H9 (cell line): ENCODE measurements at regions not wholly inside any gene's neighbourhood (a gene's known extent, or its start where the extent isn't known, plus 50 kb on each side); places are given as distances from the start of the nearest gene placed in this dataset.

Source experiments
- DNase-seq: peaks from one replicate; pipeline ENCODE4 v3.0.0-alpha.2; 2017
- H2AFZ ChIP-seq: one replicate; pipeline ENCODE4 v1.6.1; 2013; ENCODE audit warnings: mild to moderate bottlenecking, low read length, control low read depth, moderate library complexity
- H2AK5ac ChIP-seq: 2 replicates; pipeline ENCODE4 v1.6.1; 2013; ENCODE audit warnings: low read length, control low read depth, mixed read lengths; ENCODE audit not compliant: insufficient read length
- H2BK120ac ChIP-seq: one replicate; pipeline ENCODE4 v1.6.1; 2013; ENCODE audit warnings: low read depth, mild to moderate bottlenecking, low read length, control low read depth, inconsistent platforms; ENCODE audit not compliant: poor library complexity, severe bottlenecking
- H2BK12ac ChIP-seq: 2 replicates; pipeline ENCODE4 v1.6.1; 2013; ENCODE audit warnings: low read length, control low read depth, mixed read lengths, low read depth; ENCODE audit not compliant: insufficient read length
- H2BK15ac ChIP-seq: 2 replicates; pipeline ENCODE4 v1.6.1; 2013; ENCODE audit warnings: low read depth, low read length, control low read depth
- H2BK20ac ChIP-seq: one replicate; pipeline ENCODE4 v1.6.1; 2013; ENCODE audit warnings: low read depth, mild to moderate bottlenecking, low read length, control low read depth, inconsistent platforms; ENCODE audit not compliant: poor library complexity, severe bottlenecking
- H2BK5ac ChIP-seq: 2 replicates; pipeline ENCODE4 v1.6.1; 2013; ENCODE audit warnings: low read length, control low read depth, mixed read lengths; ENCODE audit not compliant: insufficient read length
- H3K14ac ChIP-seq: 2 replicates; pipeline ENCODE4 v1.6.1; 2013; ENCODE audit warnings: low read length, control low read depth; ENCODE audit not compliant: insufficient read depth
- H3K18ac ChIP-seq: 2 replicates; pipeline ENCODE4 v1.6.1; 2013; ENCODE audit warnings: low read depth, mild to moderate bottlenecking, mixed read lengths, low read length, control low read depth; ENCODE audit not compliant: insufficient read length
- H3K23ac ChIP-seq: 2 replicates; pipeline ENCODE4 v1.6.1; 2013; ENCODE audit warnings: low read length, control low read depth, mixed read lengths, low read depth; ENCODE audit not compliant: insufficient read length
- H3K23me2 ChIP-seq: 2 replicates; pipeline ENCODE4 v1.6.1; 2013; ENCODE audit warnings: low read depth, mild to moderate bottlenecking, mixed read lengths, low read length, control low read depth; ENCODE audit not compliant: insufficient read length, poor library complexity, severe bottlenecking
- H3K27ac ChIP-seq: 2 replicates; pipeline ENCODE4 v1.5.1; 2013; ENCODE audit warnings: low read length, control low read depth, mixed read lengths, low read depth; ENCODE audit not compliant: insufficient read length
- H3K27me3 ChIP-seq: 2 replicates; pipeline ENCODE4 v1.6.1; 2013; ENCODE audit warnings: low read length, control low read depth, inconsistent platforms; ENCODE audit not compliant: insufficient read depth
- H3K4ac ChIP-seq: 2 replicates; pipeline ENCODE4 v1.6.1; 2013; ENCODE audit warnings: low read depth, mild to moderate bottlenecking, control low read depth, inconsistent platforms, low read length, moderate library complexity
- H3K4me1 ChIP-seq: 2 replicates; pipeline ENCODE4 v1.6.1; 2013; ENCODE audit warnings: low read length, control low read depth, inconsistent platforms; ENCODE audit not compliant: insufficient read depth
- H3K4me2 ChIP-seq: 2 replicates; pipeline ENCODE4 v1.6.1; 2013; ENCODE audit warnings: low read length, control low read depth, mixed read lengths; ENCODE audit not compliant: insufficient read length, insufficient read depth
- H3K56ac ChIP-seq: 2 replicates; pipeline ENCODE4 v1.6.1; 2013; ENCODE audit warnings: low read depth, mild to moderate bottlenecking, mixed read lengths, low read length, control low read depth; ENCODE audit not compliant: insufficient read length
- H3K79me1 ChIP-seq: 2 replicates; pipeline ENCODE4 v1.6.1; 2013; ENCODE audit warnings: low read depth, mild to moderate bottlenecking, moderate library complexity, low read length, control low read depth, inconsistent platforms; ENCODE audit not compliant: insufficient read depth, poor library complexity, severe bottlenecking
- H3K79me2 ChIP-seq: 2 replicates; pipeline ENCODE4 v1.6.1; 2013; ENCODE audit warnings: low read length, control low read depth, inconsistent platforms; ENCODE audit not compliant: insufficient read depth
- H3K9ac ChIP-seq: 2 replicates; pipeline ENCODE4 v1.6.1; 2013; ENCODE audit warnings: low read length, control low read depth, mixed read lengths; ENCODE audit not compliant: insufficient read length; ENCODE audit errors: extremely low read depth
- H3K9me3 ChIP-seq: one replicate; pipeline ENCODE4 v1.6.1; 2013; ENCODE audit warnings: low read depth, low read length, inconsistent platforms; ENCODE audit not compliant: control insufficient read depth
- H3T11ph ChIP-seq: one replicate; pipeline ENCODE4 v1.6.1; 2013; ENCODE audit warnings: mild to moderate bottlenecking, low read length, control low read depth, inconsistent platforms
- H4K20me1 ChIP-seq: one replicate; pipeline ENCODE4 v1.6.1; 2013; ENCODE audit not compliant: control insufficient read depth, insufficient read length, insufficient read depth
- H4K5ac ChIP-seq: 2 replicates; pipeline ENCODE4 v1.6.1; 2013; ENCODE audit warnings: low read depth, mild to moderate bottlenecking, mixed read lengths, low read length, control low read depth; ENCODE audit not compliant: insufficient read length
- H4K8ac ChIP-seq: replicated peaks from 2 replicates; pipeline ENCODE4 v1.6.1; 2013; ENCODE audit warnings: low read length, control low read depth, mixed read lengths, low read depth; ENCODE audit not compliant: insufficient read length
- H4K91ac ChIP-seq: 2 replicates; pipeline ENCODE4 v1.6.1; 2013; ENCODE audit warnings: low read depth, mild to moderate bottlenecking, moderate library complexity, mixed read lengths, low read length, control low read depth; ENCODE audit not compliant: insufficient read length
- H3K27ac Mint-ChIP-seq, 3 experiments: 2 replicates in 2 of 3; 3 replicates in 1 of 3; pipeline ENCODE4 v1.8.0; 2020 to 2021; ENCODE audit warnings: mixed read lengths in 3 of 3, mild to moderate bottlenecking in 1 of 3, moderate library complexity in 1 of 3
- H3K27me3 Mint-ChIP-seq: 2 replicates; pipeline ENCODE4 v1.8.0; 2021; ENCODE audit warnings: low read depth, mild to moderate bottlenecking, moderate library complexity, mixed read lengths
- H3K36me3 Mint-ChIP-seq, 3 experiments: 2 replicates in 2 of 3; 3 replicates in 1 of 3; pipeline ENCODE4 v1.8.0; 2020 to 2021; ENCODE audit warnings: low read depth in 3 of 3, mixed read lengths in 3 of 3; ENCODE audit not compliant: insufficient read depth in 1 of 3
- H3K4me1 Mint-ChIP-seq, 2 experiments: 2 replicates each; pipeline ENCODE4 v1.8.0; 2020; ENCODE audit warnings: mixed read lengths in 2 of 2
- H3K4me3 Mint-ChIP-seq, 2 experiments: 2 replicates in 1 of 2; 3 replicates in 1 of 2; pipeline ENCODE4 v1.8.0; 2020 to 2021; ENCODE audit warnings: mild to moderate bottlenecking in 2 of 2, mixed read lengths in 2 of 2, moderate library complexity in 1 of 2
- H3K9me3 Mint-ChIP-seq, 2 experiments: 2 replicates in 1 of 2; 3 replicates in 1 of 2; pipeline ENCODE4 v1.8.0; 2020; ENCODE audit warnings: mild to moderate bottlenecking in 2 of 2, mixed read lengths in 2 of 2, moderate library complexity in 1 of 2
- TF ChIP-seq, protein P1 (sequence below): fragments of 200-600 bp; sonication (generic); conservative IDR thresholded peaks from 3 replicates; pipeline ENCODE4 v1.8.0; 2021; ENCODE audit warnings: antibody characterized with exemption, mild to moderate bottlenecking

DNA sequence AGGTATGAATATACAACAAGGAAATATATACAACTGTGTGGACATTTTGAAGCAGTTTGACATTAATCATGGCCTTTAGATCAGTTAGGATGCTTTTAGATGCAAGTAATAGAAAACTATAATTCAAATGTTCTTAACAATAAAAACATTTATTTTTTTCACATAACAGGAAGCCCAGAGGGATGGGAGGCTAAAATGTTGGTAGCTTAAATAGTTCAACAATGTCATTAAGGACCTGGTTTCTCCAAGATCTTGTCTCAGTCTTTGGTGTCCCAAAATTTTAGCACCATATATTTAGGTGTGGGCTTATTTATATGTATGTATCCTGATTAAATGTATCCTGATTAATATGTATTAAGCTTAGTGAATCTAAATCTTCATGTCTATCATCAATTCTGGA, 292.4 kb downstream of the NUAK1 start:
- Mint-ChIP-seq H3K36me3 (peaks cover 0 to 7% (median 3%) of the 10 kb centered on the region in 3 experiments; a peak in 4 of 7 replicates), H3K4me1 (0 out of 4 replicates have a peak, but pooled peaks cover 0 to 2% of the 10 kb centered on the region in 2 experiments), H3K27ac (no peak overlapping the region), H3K9me3 (peaks cover 5 to 7% of the 10 kb centered on the region in 2 experiments), H3K4me3 (no peak overlapping the region), H3K27me3 (no peaks in the 10 kb centered on the region; the same call in 1 of the 2 replicates)
- no peak overlapping the region for H3T11ph ChIP-seq
- H3K9me3 ChIP-seq, result no peaks in the 10 kb centered on the region
- no peaks in the 10 kb centered on the region for H3K27me3 ChIP-seq
- H2AK5ac ChIP-seq, result no peak overlapping the region
- H3K9ac ChIP-seq, result no peak overlapping the region
- no peak overlapping the region for H3K4ac ChIP-seq
- no peaks in the 10 kb centered on the region for H3K79me1 ChIP-seq
- H3K23ac ChIP-seq, result no peak overlapping the region
- no peak overlapping the region for H2BK120ac ChIP-seq
- H3K4me2 ChIP-seq, result no peak overlapping the region
- H3K14ac ChIP-seq, result no peak overlapping the region
- no peak for DNase-seq
- H3K23me2 ChIP-seq, result no peaks in the 10 kb centered on the region
- TF ChIP-seq, protein P1, sequence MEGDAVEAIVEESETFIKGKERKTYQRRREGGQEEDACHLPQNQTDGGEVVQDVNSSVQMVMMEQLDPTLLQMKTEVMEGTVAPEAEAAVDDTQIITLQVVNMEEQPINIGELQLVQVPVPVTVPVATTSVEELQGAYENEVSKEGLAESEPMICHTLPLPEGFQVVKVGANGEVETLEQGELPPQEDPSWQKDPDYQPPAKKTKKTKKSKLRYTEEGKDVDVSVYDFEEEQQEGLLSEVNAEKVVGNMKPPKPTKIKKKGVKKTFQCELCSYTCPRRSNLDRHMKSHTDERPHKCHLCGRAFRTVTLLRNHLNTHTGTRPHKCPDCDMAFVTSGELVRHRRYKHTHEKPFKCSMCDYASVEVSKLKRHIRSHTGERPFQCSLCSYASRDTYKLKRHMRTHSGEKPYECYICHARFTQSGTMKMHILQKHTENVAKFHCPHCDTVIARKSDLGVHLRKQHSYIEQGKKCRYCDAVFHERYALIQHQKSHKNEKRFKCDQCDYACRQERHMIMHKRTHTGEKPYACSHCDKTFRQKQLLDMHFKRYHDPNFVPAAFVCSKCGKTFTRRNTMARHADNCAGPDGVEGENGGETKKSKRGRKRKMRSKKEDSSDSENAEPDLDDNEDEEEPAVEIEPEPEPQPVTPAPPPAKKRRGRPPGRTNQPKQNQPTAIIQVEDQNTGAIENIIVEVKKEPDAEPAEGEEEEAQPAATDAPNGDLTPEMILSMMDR, result no peak
- no peak overlapping the region for H4K5ac ChIP-seq
- H4K20me1 ChIP-seq, result no peaks in the 10 kb centered on the region
- no peak overlapping the region for H2BK20ac ChIP-seq
- H4K91ac ChIP-seq, result no peak overlapping the region
- no peak overlapping the region for H2BK5ac ChIP-seq
- no peak overlapping the region for H3K27ac ChIP-seq
- no peak overlapping the region for H2AFZ ChIP-seq
- no peak overlapping the region for H3K56ac ChIP-seq
- H4K8ac ChIP-seq, result no peak overlapping the region
- H3K18ac ChIP-seq, result no peak overlapping the region
- H2BK12ac ChIP-seq, result no peak overlapping the region
- no peak overlapping the region for H2BK15ac ChIP-seq
- no peaks in the 10 kb centered on the region for H3K79me2 ChIP-seq
- no peaks in the 10 kb centered on the region for H3K4me1 ChIP-seq
